Suprapubic skin (tissue), 4 donors: ENCODE measurements at regions not wholly inside any gene's neighbourhood (a gene's known extent, or its start where the extent isn't known, plus 50 kb on each side); places are given as distances from the start of the nearest gene placed in this dataset.

Source experiments
- CTCF ChIP-seq, 2 donors: fragments of 200-600 bp in 1 of 2; fragments of 450-650 bp in 1 of 2; sonication (generic) in 1 of 2; IDR thresholded peaks; one replicate each; pipeline ENCODE4 v1.5.1; 2016 to 2019; ENCODE audit warnings: antibody characterized with exemption in 2 of 2, mild to moderate bottlenecking in 1 of 2, moderate library complexity in 1 of 2
- EP300 ChIP-seq: sonication (generic); formaldehyde crosslinking; IDR thresholded peaks from one replicate; pipeline ENCODE4 v1.6.1; 2017; ENCODE audit warnings: antibody characterized with exemption
- POLR2A ChIP-seq, 2 donors: fragments of 450-650 bp; IDR thresholded peaks; one replicate each; pipeline ENCODE4 v1.6.1; 2017; ENCODE audit warnings: antibody characterized with exemption in 2 of 2, mild to moderate bottlenecking in 2 of 2, moderate library complexity in 2 of 2
- POLR2AphosphoS5 ChIP-seq, 3 donors: sonication (generic); formaldehyde crosslinking; IDR thresholded peaks; one replicate each; pipeline ENCODE4 v1.6.1; 2017; ENCODE audit warnings: antibody characterized with exemption in 3 of 3

GRCh38 chr17:63189082-63189481 is 223.0 kb downstream of the TANC2 start:
- TF ChIP-seq CTCF (IDR thresholded peaks at IDR 0.05): no peak
- no peak for TF ChIP-seq POLR2AphosphoS5 (IDR thresholded peaks at IDR 0.05)
- no peak for TF ChIP-seq EP300
- no peak for TF ChIP-seq POLR2A (IDR thresholded peaks at IDR 0.05)
